Liver (tissue), 8 donors: ENCODE measurements at regions not wholly inside any gene's neighbourhood (a gene's known extent, or its start where the extent isn't known, plus 50 kb on each side); places are given as distances from the start of the nearest gene placed in this dataset.

ENCODE experiments used
- DNase-seq: peaks from one replicate; pipeline ENCODE4 v3.0.0-alpha.2; 2017; ENCODE audit warnings: low spot score
- H3K27ac ChIP-seq, 2 donors: one replicate each; pipeline ENCODE4 v1.7.0; 2013; ENCODE audit warnings: inconsistent platforms in 2 of 2, low read length in 2 of 2, control low read depth in 1 of 2, low read depth in 1 of 2, mild to moderate bottlenecking in 1 of 2
- H3K27me3 ChIP-seq, 4 donors: one replicate each; pipeline versions ENCODE4 v1.6.1 to v1.7.0; 2013; ENCODE audit warnings: low read length in 3 of 4, inconsistent platforms in 1 of 4, mild to moderate bottlenecking in 1 of 4, moderate library complexity in 1 of 4; ENCODE audit not compliant: control insufficient read depth in 4 of 4, insufficient read depth in 4 of 4
- H3K36me3 ChIP-seq, 4 donors: one replicate each; pipeline versions ENCODE4 v1.6.1 to v1.7.0; 2013; ENCODE audit warnings: low read length in 3 of 4, mild to moderate bottlenecking in 3 of 4, low read depth in 1 of 4, moderate library complexity in 1 of 4; ENCODE audit not compliant: control insufficient read depth in 4 of 4, insufficient read depth in 3 of 4
- H3K4me1 ChIP-seq, 4 donors: one replicate each; pipeline versions ENCODE4 v1.6.1 to v1.7.0; 2013; ENCODE audit warnings: low read length in 3 of 4, mild to moderate bottlenecking in 3 of 4, moderate library complexity in 1 of 4; ENCODE audit not compliant: control insufficient read depth in 4 of 4, insufficient read depth in 4 of 4
- H3K4me3 ChIP-seq, 3 donors: one replicate each; pipeline versions ENCODE4 v1.6.1 to v1.7.0; 2013; ENCODE audit warnings: low read length in 3 of 3, control low read depth in 1 of 3, low read depth in 1 of 3, mild to moderate bottlenecking in 1 of 3
- H3K9ac ChIP-seq, 2 donors: one replicate each; pipeline ENCODE4 v1.7.0; 2013; ENCODE audit warnings: low read length in 2 of 2, mild to moderate bottlenecking in 2 of 2, moderate library complexity in 2 of 2, control low read depth in 1 of 2, low read depth in 1 of 2
- H3K9me3 ChIP-seq, 4 donors: one replicate each; pipeline versions ENCODE4 v1.6.1 to v1.7.0; 2013; ENCODE audit warnings: low read length in 3 of 4; ENCODE audit not compliant: control insufficient read depth in 4 of 4
- ATF3 ChIP-seq: IDR thresholded peaks from 2 replicates; pipeline ENCODE4 v1.6.1; 2016; ENCODE audit warnings: antibody characterized with exemption
- CTCF ChIP-seq: fragments of 150-350 bp; IDR thresholded peaks from 2 replicates; pipeline ENCODE4 v1.5.1; 2017; ENCODE audit warnings: improper control_type of control experiment, low read depth, low read length; ENCODE audit not compliant: missing input control
- EGR1 ChIP-seq, 2 donors: IDR thresholded peaks; 2 replicates each; pipeline ENCODE4 v1.6.1; 2016 to 2018; ENCODE audit warnings: antibody characterized with exemption in 2 of 2, low read depth in 2 of 2
- FOXA1 ChIP-seq: IDR thresholded peaks from 2 replicates; pipeline ENCODE4 v1.6.1; 2016; ENCODE audit warnings: antibody characterized with exemption
- FOXA2 ChIP-seq: IDR thresholded peaks from 2 replicates; pipeline ENCODE4 v1.6.1; 2016; ENCODE audit warnings: antibody characterized with exemption
- GABPA ChIP-seq, 2 donors: IDR thresholded peaks in 1 of 2; conservative IDR thresholded peaks in 1 of 2; 2 replicates each; pipeline ENCODE4 v1.6.1; 2016; ENCODE audit warnings: antibody characterized with exemption in 2 of 2, mild to moderate bottlenecking in 1 of 2, moderate library complexity in 1 of 2
- HNF4A ChIP-seq, 2 donors: conservative IDR thresholded peaks; 2 replicates each; pipeline ENCODE4 v1.6.1; 2016; ENCODE audit warnings: antibody characterized with exemption in 2 of 2, mild to moderate bottlenecking in 2 of 2
- HNF4G ChIP-seq: IDR thresholded peaks from 2 replicates; pipeline ENCODE4 v1.6.1; 2016; ENCODE audit warnings: antibody characterized with exemption
- JUND ChIP-seq, 2 donors: IDR thresholded peaks; 2 replicates each; pipeline ENCODE4 v1.6.1; 2016; ENCODE audit warnings: antibody characterized with exemption in 2 of 2
- MAX ChIP-seq: IDR thresholded peaks from 2 replicates; pipeline ENCODE4 v1.6.1; 2016; ENCODE audit warnings: antibody characterized with exemption
- NR2F2 ChIP-seq: IDR thresholded peaks from 2 replicates; pipeline ENCODE4 v1.6.1; 2016; ENCODE audit warnings: antibody characterized with exemption
- RAD21 ChIP-seq, 2 donors: IDR thresholded peaks; 2 replicates each; pipeline ENCODE4 v1.6.1; 2016; ENCODE audit warnings: antibody characterized with exemption in 2 of 2, mild to moderate bottlenecking in 2 of 2
- REST ChIP-seq: IDR thresholded peaks from 2 replicates; pipeline ENCODE4 v1.6.1; 2016; ENCODE audit warnings: antibody characterized with exemption, mild to moderate bottlenecking
- RXRA ChIP-seq, 2 donors: IDR thresholded peaks; 2 replicates each; pipeline ENCODE4 v1.6.1; 2017 to 2018; ENCODE audit warnings: antibody characterized with exemption in 2 of 2, mild to moderate bottlenecking in 1 of 2
- SP1 ChIP-seq: IDR thresholded peaks from 2 replicates; pipeline ENCODE4 v1.6.1; 2018; ENCODE audit warnings: antibody characterized with exemption, mild to moderate bottlenecking
- TAF1 ChIP-seq: conservative IDR thresholded peaks from 2 replicates; pipeline ENCODE4 v1.6.1; 2016; ENCODE audit warnings: antibody characterized with exemption, mild to moderate bottlenecking
- YY1 ChIP-seq: IDR thresholded peaks from 2 replicates; pipeline ENCODE4 v1.6.1; 2016; ENCODE audit warnings: antibody characterized with exemption, mild to moderate bottlenecking
- ZBTB33 ChIP-seq: IDR thresholded peaks from 2 replicates; pipeline ENCODE4 v1.6.1; 2016; ENCODE audit warnings: antibody characterized with exemption
- WGBS: extraction: QIAGEN DNeasy Blood & Tissue Kit; methylation state at CpG from one replicate; pipeline ENCODE4 v1.1.7; 2013; 5-methylcytosine and 5-hydroxymethylcytosine counted together
- donor health status: healthy.
- donor health status: healthy.
- donor health status: healthy.
- donor health status: healthy.
- donor health status: healthy.

GRCh38 chr10:126736142-126736541 is 65.6 kb upstream of the C10orf90 start:
- peaks cover 0 to 10% (median 3%) of the 10 kb centered on the region in 4 donors for H3K4me1 ChIP-seq
- H3K27me3 ChIP-seq, result no peaks in the 10 kb centered on the region
- no peak for DNase-seq
- H3K27ac ChIP-seq, result no peak overlapping the region
- 88% methylated on average over 5 of the region's 5 CpGs for WGBS
- no peak overlapping the region for H3K9ac ChIP-seq
- H3K9me3 ChIP-seq, result no peaks in the 10 kb centered on the region
- H3K36me3 ChIP-seq, result no peaks in the 10 kb centered on the region
- H3K4me3 ChIP-seq, result no peak overlapping the region
- no peak for TF ChIP-seq MAX
- TF ChIP-seq JUND (IDR thresholded peaks at IDR 0.05), result no peak
- TF ChIP-seq FOXA2, result no peak
- no peak for TF ChIP-seq CTCF
- TF ChIP-seq YY1, result no peak

- Histone ChIP-seq H3K4me3 (no peak overlapping the region), H3K4me1 (peaks cover 0 to 10% (median 3%) of the 10 kb centered on the region in 4 donors), H3K27me3 (no peaks in the 10 kb centered on the region), H3K36me3 (no peaks in the 10 kb centered on the region), H3K9ac (no peak overlapping the region), H3K27ac (no peak overlapping the region), H3K9me3 (no peaks in the 10 kb centered on the region)
- TF ChIP-seq FOXA2 (no peak), JUND (IDR thresholded peaks at IDR 0.05) (no peak), ATF3 (no peak), NR2F2 (no peak), GABPA (IDR thresholded peaks at IDR 0.05 in 1 of 2, conservative IDR thresholded peaks at IDR 0.05 in 1 of 2) (no peak), REST (no peak), EGR1 (IDR thresholded peaks at IDR 0.05; ENCODE audit: low read depth in 2 of 2) (no peak), FOXA1 (no peak), YY1 (no peak), TAF1 (no peak), CTCF (no peak), RXRA (IDR thresholded peaks at IDR 0.05) (no peak), ZBTB33 (no peak), HNF4A (conservative IDR thresholded peaks at IDR 0.05) (no peak), SP1 (no peak), RAD21 (IDR thresholded peaks at IDR 0.05) (no peak), MAX (no peak), HNF4G (no peak)
- 34% methylated on average over 2 of the region's 2 CpGs for WGBS
- no peak for DNase-seq
Observed at GRCh38 chr10:126736727-126737126, 66.2 kb upstream of the C10orf90 start.
